HepG2 (cell line): ENCODE measurements at regions not wholly inside any gene's neighbourhood (a gene's known extent, or its start where the extent isn't known, plus 50 kb on each side); places are given as distances from the start of the nearest gene placed in this dataset.

Experiments used
- CTCF ChIP-seq: sonication (generic); formaldehyde crosslinking; IDR thresholded peaks from 2 replicates; pipeline ENCODE4 v1.5.0; 2020; ENCODE audit warnings: mild to moderate bottlenecking, missing genetic modification reagents, moderate library complexity
- HOXD1 ChIP-seq: sonication (generic); formaldehyde crosslinking; IDR thresholded peaks from 2 replicates; pipeline ENCODE4 v1.5.0; 2020; ENCODE audit warnings: missing genetic modification reagents
- MAX ChIP-seq: IDR thresholded peaks from 2 replicates; pipeline ENCODE4 v1.6.1; 2012; ENCODE audit warnings: inconsistent platforms
- TCF7 ChIP-seq: sonication (generic); IDR thresholded peaks from 2 replicates; pipeline ENCODE4 v1.6.1; 2016; ENCODE audit warnings: antibody characterized with exemption, low read depth
- ZNF784 ChIP-seq: sonication (generic); formaldehyde crosslinking; IDR thresholded peaks from 2 replicates; pipeline ENCODE4 v1.5.1; 2020; ENCODE audit warnings: missing genetic modification reagents, mild to moderate bottlenecking, borderline replicate concordance

- TF ChIP-seq MAX (no peak), TCF7 (no peak), CTCF (CRISPR knock-in tag) (no peak), ZNF784 (CRISPR knock-in tag) (no peak), HOXD1 (no peak)
Observed at GRCh38 chr6:62367601-62368000, 81.6 kb upstream of the KHDRBS2 start.
